Panc1 (cell line): ENCODE measurements at regions not wholly inside any gene's neighbourhood (a gene's known extent, or its start where the extent isn't known, plus 50 kb on each side); places are given as distances from the start of the nearest gene placed in this dataset.

Experiments used
- ATAC-seq: fragments of 200-7000 bp; cut with Tn5 transposase; 2 replicates; pipeline ENCODE4 v1.9.1; 2020; ENCODE audit warnings: mild to moderate bottlenecking, moderate library complexity
- BruUV-seq: library from RNA; stranded (reverse); fragments of 400-500 nt; replicated peaks from 2 replicates; lab custom pipeline; 2021; lab: Mats Ljungman, UMichigan
- CTCF ChIA-PET: fragments of 300-600 bp; sonication (Branson Sonifier 250); formaldehyde crosslinking; loops from one replicate; lab custom pipeline; 2022; ENCODE audit warnings: antibody characterized with exemption; lab: Charles Lee
- POLR2A ChIA-PET: fragments of 300-600 bp; sonication (Branson Sonifier 250); formaldehyde crosslinking; loops from one replicate; lab custom pipeline; 2022; ENCODE audit warnings: antibody characterized with exemption; lab: Charles Lee
- DNase-seq: peaks from one replicate; pipeline ENCODE4 v3.0.0-alpha.2; 2010; ENCODE audit warnings: low read depth, low spot score
- H3K27ac ChIP-seq: 2 replicates; pipeline ENCODE4 v1.5.1; 2011; ENCODE audit warnings: mild to moderate bottlenecking, low read length, inconsistent platforms
- H3K27me3 ChIP-seq: fragments of 200-500 bp; sonication (Bioruptor generic); 2 replicates; pipeline ENCODE4 v1.6.0; 2014; ENCODE audit warnings: low read length, inconsistent platforms; ENCODE audit not compliant: control insufficient read depth, insufficient read depth
- H3K36me3 ChIP-seq: fragments of 200-500 bp; sonication (Bioruptor generic); 2 replicates; pipeline ENCODE4 v1.5.1; 2014; ENCODE audit warnings: inconsistent platforms, mild to moderate bottlenecking, low read length, moderate library complexity; ENCODE audit not compliant: control insufficient read depth, insufficient read depth
- H3K4me1 ChIP-seq: 2 replicates; pipeline ENCODE4 v1.5.1; 2011; ENCODE audit warnings: inconsistent platforms, mild to moderate bottlenecking, low read length, moderate library complexity; ENCODE audit not compliant: control insufficient read depth, insufficient read depth
- H3K4me3 ChIP-seq, 2 experiments: 2 replicates each; pipeline ENCODE4 v1.5.1; 2011 to 2012; ENCODE audit warnings: low read depth in 2 of 2, low read length in 2 of 2, mild to moderate bottlenecking in 2 of 2, inconsistent platforms in 1 of 2, moderate library complexity in 1 of 2
- H3K9me3 ChIP-seq: fragments of 200-500 bp; sonication (Bioruptor generic); 2 replicates; pipeline ENCODE4 v1.5.1; 2014; ENCODE audit warnings: low read depth, mild to moderate bottlenecking, inconsistent platforms, low read length, moderate library complexity; ENCODE audit not compliant: control insufficient read depth, insufficient read depth
- CTCF ChIP-seq: fragments of 450-650 bp; IDR thresholded peaks from 2 replicates; pipeline ENCODE4 v1.5.1; 2017; ENCODE audit warnings: mild to moderate bottlenecking
- POLR2AphosphoS5 ChIP-seq: IDR thresholded peaks from 2 replicates; pipeline ENCODE4 v1.6.1; 2012; ENCODE audit warnings: mild to moderate bottlenecking, low read depth, low read length, moderate library complexity
- REST ChIP-seq, 2 experiments: IDR thresholded peaks; 2 replicates each; pipeline ENCODE4 v1.6.1; 2011 to 2012; ENCODE audit warnings: low read depth in 2 of 2, control low read depth in 1 of 2, low read length in 1 of 2, mild to moderate bottlenecking in 1 of 2, moderate library complexity in 1 of 2; ENCODE audit not compliant: insufficient read depth in 1 of 2
- SIN3A ChIP-seq: IDR thresholded peaks from 2 replicates; pipeline ENCODE4 v1.6.1; 2012; ENCODE audit warnings: low read depth, mild to moderate bottlenecking, low read length, moderate library complexity, borderline replicate concordance; ENCODE audit not compliant: insufficient read depth
- TCF7L2 ChIP-seq: IDR thresholded peaks from 2 replicates; pipeline ENCODE4 v1.6.1; 2011; ENCODE audit warnings: mild to moderate bottlenecking, low read depth, low read length, inconsistent platforms
- in situ Hi-C: cut with HindIII; loops from 2 replicates; pipeline ENCODE4 v1.10.0; 2016; ENCODE audit warnings: low sequenced_read_pairs, low pct_unique_long_range_greater_than_20kb
- intact Hi-C: fragments of 100-400 bp; cut with micrococcal nuclease; formaldehyde crosslinking; loops from one replicate; pipeline ENCODE4 v1.10.0; 2022; ENCODE audit not compliant: unreplicated experiment

GRCh38 chr6:163667372-163668060 is 253.0 kb downstream of the QKI start:
- DNase-seq (no peak), ATAC-seq (no peak)
- H3K27me3 ChIP-seq, result peaks cover 2% of the 10 kb centered on the region; the same call in 1 of the 2 replicates
- no peak for TF ChIP-seq POLR2AphosphoS5
- no peak for TF ChIP-seq TCF7L2
- TF ChIP-seq SIN3A, result no peak
- no peak for TF ChIP-seq CTCF
- TF ChIP-seq REST (IDR thresholded peaks at IDR 0.05; ENCODE audit: insufficient read depth in 1 of 2, low read depth in 2 of 2, low read length in 1 of 2), result no peak
- H3K9me3 ChIP-seq, result no peaks in the 10 kb centered on the region
- no peak overlapping the region for H3K27ac ChIP-seq
- no TSS peak for BruUV-seq
- H3K4me1 ChIP-seq, result no peaks in the 10 kb centered on the region
- CTCF ChIA-PET, result no interaction called here
- POLR2A ChIA-PET, result no interaction called here
- intact Hi-C loops, result no loop called here
- H3K4me3 ChIP-seq, result no peak overlapping the region
- H3K36me3 ChIP-seq, result no peaks in the 10 kb centered on the region
- in situ Hi-C loops, result no loop called here

GRCh38 chr6:163665464-163665863 is 250.9 kb downstream of the QKI start:
- ChIA-PET CTCF (no interaction called here), POLR2A (interaction anchor here (0.6 kb wide), 1 partner anchor 128 kb away, joined by 3 read pairs; no protein-coding TSS in a partner anchor)
- H3K27me3 ChIP-seq, result peaks cover 2% of the 10 kb centered on the region; the same call in 1 of the 2 replicates
- no peaks in the 10 kb centered on the region for H3K9me3 ChIP-seq
- H3K4me1 ChIP-seq, result no peaks in the 10 kb centered on the region
- in situ Hi-C loops (no loop called here), intact Hi-C loops (no loop called here)
- no peak overlapping the region for H3K27ac ChIP-seq
- DNase-seq (no peak), ATAC-seq (no peak)
- H3K4me3 ChIP-seq, result no peak overlapping the region
- no TSS peak for BruUV-seq
- TF ChIP-seq TCF7L2 (no peak), REST (IDR thresholded peaks at IDR 0.05; ENCODE audit: insufficient read depth in 1 of 2, low read depth in 2 of 2, low read length in 1 of 2) (no peak), SIN3A (no peak), POLR2AphosphoS5 (no peak), CTCF (no peak)
- no peaks in the 10 kb centered on the region for H3K36me3 ChIP-seq
